SK-MEL-5 (cell line): ENCODE measurements at regions not wholly inside any gene's neighbourhood (a gene's known extent, or its start where the extent isn't known, plus 50 kb on each side); places are given as distances from the start of the nearest gene placed in this dataset.

Experiments
- DNase-seq: peaks from one replicate; pipeline ENCODE4 v3.0.0-alpha.2; 2016; ENCODE audit warnings: low read depth, low spot score
- in situ Hi-C: cut with HindIII; loops from 2 replicates; pipeline ENCODE4 v1.10.0; 2016; ENCODE audit warnings: low sequenced_read_pairs, high pct_unique_total_duplicates, low pct_unique_long_range_greater_than_20kb

- no peak for DNase-seq
- in situ Hi-C loops: no loop called here
Measured at GRCh38 chr15:39320886-39321285, 260.0 kb upstream of the THBS1 start.

GRCh38 chr15:39321977-39322376 lies 258.9 kb upstream of the THBS1 start:
- in situ Hi-C loops: no loop called here
- DNase-seq: no peak

GRCh38 chr15:39323157-39323556 lies 257.7 kb upstream of the THBS1 start:
- no peak for DNase-seq
- in situ Hi-C loops: no loop called here

GRCh38 chr15:39323706-39324105 lies 257.2 kb upstream of the THBS1 start:
- in situ Hi-C loops: no loop called here
- DNase-seq: no peak

- in situ Hi-C loops: no loop called here
- DNase-seq: no peak
Measured at GRCh38 chr15:39326306-39326975, 254.4 kb upstream of the THBS1 start.

GRCh38 chr15:39327005-39327730 lies 253.7 kb upstream of the THBS1 start:
- in situ Hi-C loops: no loop called here
- no peak for DNase-seq

- in situ Hi-C loops: no loop called here
- DNase-seq: no peak
Measured at GRCh38 chr15:39330061-39330460, 250.8 kb upstream of the THBS1 start.

GRCh38 chr15:39331584-39331983 lies 249.3 kb upstream of the THBS1 start:
- in situ Hi-C loops: no loop called here
- no peak for DNase-seq

- peak; percentile 40 for DNase-seq
- in situ Hi-C loops: no loop called here
Measured at GRCh38 chr15:39332846-39333245, 248.0 kb upstream of the THBS1 start.

GRCh38 chr15:39333393-39333792 lies 247.5 kb upstream of the THBS1 start:
- in situ Hi-C loops: no loop called here
- no peak for DNase-seq

GRCh38 chr15:39333896-39334295 lies 247.0 kb upstream of the THBS1 start:
- no peak for DNase-seq
- in situ Hi-C loops: no loop called here

GRCh38 chr15:39336926-39337325 lies 244.0 kb upstream of the THBS1 start:
- in situ Hi-C loops: no loop called here
- peak; percentile 13 for DNase-seq

GRCh38 chr15:39338251-39338650 lies 242.6 kb upstream of the THBS1 start:
- DNase-seq: no peak
- in situ Hi-C loops: no loop called here

GRCh38 chr15:39340903-39341645 lies 239.8 kb upstream of the THBS1 start:
- no peak for DNase-seq
- in situ Hi-C loops: no loop called here

- no peak for DNase-seq
- in situ Hi-C loops: no loop called here
Measured at GRCh38 chr15:39344662-39345141, 236.2 kb upstream of the THBS1 start.

- DNase-seq: no peak
- in situ Hi-C loops: no loop called here
Measured at GRCh38 chr15:39345176-39345575, 235.7 kb upstream of the THBS1 start.

GRCh38 chr15:39347453-39347852 lies 233.4 kb upstream of the THBS1 start:
- in situ Hi-C loops: no loop called here
- DNase-seq: no peak

GRCh38 chr15:39350785-39351184 lies 230.1 kb upstream of the THBS1 start:
- DNase-seq: no peak
- in situ Hi-C loops: no loop called here

- in situ Hi-C loops: no loop called here
Measured at GRCh38 chr15:39354189-39354588, 226.7 kb upstream of the THBS1 start.

More at GRCh38 chr15:39354189-39354588, 226.7 kb upstream of the THBS1 start:
- DNase-seq: no peak
